ENCODE measurements at regions not wholly inside any gene's neighbourhood (a gene's known extent, or its start where the extent isn't known, plus 50 kb on each side); places are given as distances from the start of the nearest gene placed in this dataset.
"Not testable (repeated sequence)": the region's sequence is repeated elsewhere in the genome, so short reads cannot be mapped to it uniquely, and the experiment has no call there.

- not testable (repeated sequence) for DNase-seq
Measured at GRCh38 chr2:131828633-131829455, 301.2 kb downstream of the CCDC74A start.

- not testable (repeated sequence) for DNase-seq
Measured at GRCh38 chr2:131829456-131830241, 302.0 kb downstream of the CCDC74A start.

- not testable (repeated sequence) for DNase-seq
Measured at GRCh38 chr2:131830242-131830945, 302.7 kb downstream of the CCDC74A start.

- DNase-seq = not testable (repeated sequence)
Measured at GRCh38 chr2:131830946-131831310, 303.2 kb downstream of the CCDC74A start.

GRCh38 chr2:131831450-131832208 lies 303.9 kb downstream of the CCDC74A start:
- DNase-seq = not testable (repeated sequence)

- not testable (repeated sequence) for DNase-seq
Measured at GRCh38 chr2:131832209-131832780, 304.6 kb downstream of the CCDC74A start.

- DNase-seq = not testable (repeated sequence)
Measured at GRCh38 chr2:131832917-131833316, 305.2 kb downstream of the CCDC74A start.

- DNase-seq = not testable (repeated sequence)
Measured at GRCh38 chr2:131833367-131834202, 305.9 kb downstream of the CCDC74A start.

GRCh38 chr2:131834203-131835020 lies 306.7 kb downstream of the CCDC74A start:
- DNase-seq = not testable (repeated sequence)

GRCh38 chr2:131835022-131835421 lies 307.3 kb downstream of the CCDC74A start:
- DNase-seq = not testable (repeated sequence)

GRCh38 chr2:131835621-131836091 lies 308.0 kb downstream of the CCDC74A start:
- DNase-seq = no peak

GRCh38 chr2:131836116-131836515 lies 308.4 kb downstream of the CCDC74A start:
- DNase-seq = not testable (repeated sequence)

- not testable (repeated sequence) for DNase-seq
Measured at GRCh38 chr2:131844044-131844443, 316.4 kb downstream of the CCDC74A start.

GRCh38 chr2:131856202-131856601 lies 305.6 kb downstream of the ANKRD30BL start:
- DNase-seq = not testable (repeated sequence)

GRCh38 chr2:131858197-131858596 lies 303.6 kb downstream of the ANKRD30BL start:
- DNase-seq = not testable (repeated sequence)

Data from activated gamma-delta T cell treated with Interleukin-2 at 50 U/mL for 16 hours (primary cell).